K562 (cell line): ENCODE measurements at regions not wholly inside any gene's neighbourhood (a gene's known extent, or its start where the extent isn't known, plus 50 kb on each side); places are given as distances from the start of the nearest gene placed in this dataset.
A peak's percentile ranks its signal among the peaks of the same experiment; 100 is the strongest.
"Not testable (repeated sequence)": the region's sequence is repeated elsewhere in the genome, so short reads cannot be mapped to it uniquely, and the experiment has no call there.

ENCODE experiments used
- ATAC-seq: fragments of 200-7000 bp; cut with Tn5 transposase; 3 replicates; pipeline ENCODE4 v1.9.1; 2020; ENCODE audit warnings: moderate library complexity
- BruUV-seq: library from RNA; stranded (reverse); fragments of 400-500 nt; replicated peaks from 2 replicates; lab custom pipeline; 2021; lab: Mats Ljungman, UMichigan
- CTCF ChIA-PET: fragments of 300-600 bp; formaldehyde crosslinking; extraction: SDS; loops from one replicate; lab custom pipeline; 2021; ENCODE audit warnings: low intra/inter-chr PET ratio; lab: Yijun Ruan, JAX
- POLR2A ChIA-PET: fragments of 300-600, 350-650 bp; sonication (Branson Sonifier 250); formaldehyde crosslinking; extraction: SDS; loops from one replicate; lab custom pipeline; 2021; ENCODE audit warnings: antibody characterized with exemption, inconsistent platforms; lab: Yijun Ruan, JAX
- DNase-seq, 4 experiments: peaks; one replicate each; pipeline versions ENCODE4 v3.0.0 to v3.0.0-alpha.2; 2011 to 2018; ENCODE audit warnings: low spot score in 3 of 4, mixed read lengths in 3 of 4; ENCODE audit errors: extremely low read depth in 1 of 4
- FAIRE-seq: peaks from 2 replicates; lab custom pipeline; 2011; peaks lifted over from hg19 to GRCh38; lab: Jason Lieb, UNC
- H2AFZ ChIP-seq: 2 replicates; pipeline ENCODE4 v1.6.0; 2011; ENCODE audit warnings: low read depth, low read length, control low read depth, inconsistent platforms
- H3K27ac ChIP-seq: fragments of 200-600 bp; 3 replicates; pipeline ENCODE4 v1.8.0; 2011; ENCODE audit warnings: low read depth, mild to moderate bottlenecking, control low read depth, inconsistent platforms, low read length, moderate library complexity, mixed read lengths; ENCODE audit errors: extremely low read depth
- H3K27me3 ChIP-seq, 2 experiments: fragments of 300-600 bp in 1 of 2; 2 replicates in 1 of 2; 3 replicates in 1 of 2; pipeline versions ENCODE4 v1.6.0 to v1.8.0; 2011; ENCODE audit warnings: inconsistent platforms in 2 of 2, low read length in 2 of 2, mild to moderate bottlenecking in 1 of 2, mixed read lengths in 1 of 2, moderate library complexity in 1 of 2; ENCODE audit not compliant: control insufficient read depth in 2 of 2, insufficient read depth in 2 of 2
- H3K36me3 ChIP-seq: fragments of 300-600 bp; 3 replicates; pipeline ENCODE4 v1.8.0; 2011; ENCODE audit warnings: mild to moderate bottlenecking, low read length, inconsistent platforms; ENCODE audit not compliant: control insufficient read depth, insufficient read depth
- H3K4me1 ChIP-seq, 2 experiments: fragments of 200-600 bp in 1 of 2; replicated peaks in 1 of 2; 2 replicates in 1 of 2; 3 replicates in 1 of 2; pipeline versions ENCODE4 v1.5.1 to v1.8.0; 2011; ENCODE audit warnings: inconsistent platforms in 2 of 2, low read length in 2 of 2, mild to moderate bottlenecking in 1 of 2, mixed read lengths in 1 of 2, moderate library complexity in 1 of 2; ENCODE audit not compliant: control insufficient read depth in 2 of 2, insufficient read depth in 2 of 2
- H3K4me2 ChIP-seq: 2 replicates; pipeline ENCODE4 v1.6.1; 2011; ENCODE audit warnings: low read length, control low read depth, inconsistent platforms, mixed read lengths; ENCODE audit not compliant: insufficient read depth
- H3K4me3 ChIP-seq: fragments of 200-600 bp; sonication (generic), shearing (Covaris generic); 2 replicates; pipeline ENCODE4 v1.5.1; 2016; ENCODE audit warnings: control low read depth, inconsistent platforms
- H3K79me2 ChIP-seq: fragments of 200-600 bp; 3 replicates; pipeline ENCODE4 v1.8.0; 2011; ENCODE audit warnings: low read length, inconsistent platforms; ENCODE audit not compliant: control insufficient read depth, insufficient read depth
- H3K9ac ChIP-seq, 2 experiments: 2 replicates each; pipeline versions ENCODE4 v1.6.0 to v1.6.1; 2011; ENCODE audit warnings: low read depth in 2 of 2, low read length in 2 of 2, control low read depth in 1 of 2, inconsistent platforms in 1 of 2, mild to moderate bottlenecking in 1 of 2, mixed read lengths in 1 of 2; ENCODE audit not compliant: insufficient read depth in 1 of 2
- H3K9me1 ChIP-seq: one replicate; pipeline ENCODE4 v1.6.0; 2011; ENCODE audit warnings: inconsistent platforms, mild to moderate bottlenecking, low read length, moderate library complexity; ENCODE audit not compliant: control insufficient read depth, insufficient read depth
- H3K9me3 ChIP-seq: replicated peaks from 2 replicates; pipeline ENCODE4 v1.5.1; 2011; ENCODE audit warnings: low read depth, low read length, inconsistent platforms; ENCODE audit not compliant: control insufficient read depth, insufficient read depth
- H4K20me1 ChIP-seq: replicated peaks from 2 replicates; pipeline ENCODE4 v1.6.1; 2011; ENCODE audit warnings: low read length, inconsistent platforms, mixed read lengths; ENCODE audit not compliant: control insufficient read depth, insufficient read depth
- EP300 ChIP-seq: IDR thresholded peaks from 2 replicates; pipeline ENCODE4 v1.6.1; 2012; ENCODE audit warnings: low read length, improper control_type of control experiment
- FOXM1 ChIP-seq, 2 experiments: fragments of 450-650 bp in 1 of 2; sonication (generic) in 1 of 2; formaldehyde crosslinking in 1 of 2; IDR thresholded peaks; 2 replicates each; pipeline versions ENCODE4 v1.6.1 to v1.9.0; 2017 to 2022; ENCODE audit warnings: low read depth in 2 of 2, mild to moderate bottlenecking in 2 of 2, missing genetic modification reagents in 1 of 2, moderate library complexity in 1 of 2
- FUS ChIP-seq: fragments of 200-400 bp; formaldehyde crosslinking; optimal IDR thresholded peaks from 2 replicates; pipeline ENCODE3; 2017; ENCODE audit warnings: low read depth, low read length
- KDM1A ChIP-seq, 2 experiments: fragments of 450-650 bp; IDR thresholded peaks; 2 replicates each; pipeline ENCODE4 v1.6.1; 2016; ENCODE audit warnings: mild to moderate bottlenecking in 2 of 2
- MTA2 ChIP-seq: fragments of 450-650 bp; IDR thresholded peaks from 2 replicates; pipeline ENCODE4 v1.6.1; 2016; ENCODE audit warnings: low read depth
- PTTG1 ChIP-seq: fragments of 450-650 bp; IDR thresholded peaks from 2 replicates; pipeline ENCODE4 v1.6.1; 2016; ENCODE audit warnings: low read depth, mild to moderate bottlenecking, missing genetic modification characterization, missing compliant biosample characterization
- RBBP5 ChIP-seq: fragments of 200-600 bp; sonication (generic); IDR thresholded peaks from 2 replicates; pipeline ENCODE4 v1.6.1; 2012; ENCODE audit warnings: borderline replicate concordance, mild to moderate bottlenecking, low read length, control low read depth, inconsistent platforms; ENCODE audit not compliant: insufficient read depth, poor library complexity, severe bottlenecking
- SMARCE1 ChIP-seq: fragments of 450-650 bp; IDR thresholded peaks from 2 replicates; pipeline ENCODE4 v1.7.1; 2016; ENCODE audit warnings: mild to moderate bottlenecking
- SPI1 ChIP-seq: IDR thresholded peaks from 2 replicates; pipeline ENCODE4 v1.6.1; 2011; ENCODE audit warnings: low read depth, low read length, control low read depth, borderline replicate concordance
- TCF3 ChIP-seq: sonication (generic); formaldehyde crosslinking; IDR thresholded peaks from 2 replicates; pipeline ENCODE4 v1.4.0; 2020; ENCODE audit warnings: mild to moderate bottlenecking, missing genetic modification reagents
- WGBS: fragments of 100-300 bp; shearing (Covaris generic); methylation state at CpG from one replicate; pipeline ENCODE4 v1.1.6; 2016; ENCODE audit warnings: low coverage, mixed read lengths; ENCODE audit not compliant: insufficient coverage; ENCODE audit errors: missing lambda C conversion rate; 5-methylcytosine and 5-hydroxymethylcytosine counted together
- in situ Hi-C: fragments of 300-500 bp; cut with MboI; formaldehyde crosslinking; loops from 4 replicates; pipeline ENCODE4 v1.15.0; 2018; ENCODE audit warnings: inconsistent platforms, mixed read lengths
- intact Hi-C: fragments of 100-400 bp; cut with micrococcal nuclease; formaldehyde crosslinking; loops from 2 replicates; pipeline ENCODE4 v1.14.2; 2022
- TF ChIP-seq, protein P1 (sequence below): fragments of 450-650 bp; IDR thresholded peaks from 2 replicates; pipeline ENCODE4 v1.6.1; 2016
- TF ChIP-seq, protein P2 (sequence below): sonication (generic); IDR thresholded peaks from 2 replicates; pipeline ENCODE4 v1.6.1; 2016

DNA sequence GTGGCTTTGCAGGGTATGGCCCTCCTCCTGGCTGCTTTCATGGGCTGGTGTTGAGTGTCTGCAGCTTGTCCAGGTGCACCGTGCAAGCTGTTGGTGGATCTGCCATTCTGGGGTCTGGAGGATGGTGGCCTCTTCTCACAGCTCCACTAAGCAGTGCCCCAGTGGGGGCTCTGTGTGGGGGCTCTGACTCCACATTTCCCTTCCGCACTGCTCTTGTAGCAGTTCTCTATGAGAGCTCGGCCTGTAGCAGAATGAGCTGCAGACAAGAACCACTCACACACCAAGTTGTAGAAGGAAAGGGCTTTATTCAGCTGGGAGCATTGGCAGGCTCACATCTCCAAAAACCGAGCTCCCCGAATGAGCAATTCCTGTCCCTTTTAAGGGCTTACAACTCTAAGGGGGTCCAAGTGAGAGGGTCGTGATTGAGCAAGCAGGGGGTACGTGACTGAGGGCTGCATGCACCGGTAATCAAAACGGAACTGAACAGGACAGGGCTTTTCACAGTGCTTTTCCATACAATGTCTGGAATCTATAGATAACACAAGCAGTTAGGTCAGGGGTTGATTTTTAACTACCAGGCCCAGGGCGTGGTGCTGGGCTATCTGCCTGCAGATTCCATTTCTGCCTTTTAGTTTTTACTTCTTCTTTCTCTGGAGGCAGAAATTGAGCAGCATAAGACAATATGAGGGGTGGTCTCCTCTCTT lies 169.4 kb downstream of the MAIP1 start (continued):
- TF ChIP-seq KDM1A (IDR thresholded peaks at IDR 0.05) (peak; percentile 49 to 75; a peak in 3 of 4 replicates), EP300 (peak; percentile 80), TCF3 (peak; percentile 87), MTA2 (peak; percentile 47), FOXM1 (IDR thresholded peaks at IDR 0.05; ENCODE audit: low read depth) (peak; percentile 19; the same call in 1 of the 2 replicates)
- TF ChIP-seq FOXM1 (CRISPR knock-in tag; IDR thresholded peaks at IDR 0.05; ENCODE audit: low read depth): not testable (repeated sequence)
- TF ChIP-seq, all 486 proteins: peak for 28; not testable (repeated sequence) for 458

DNA sequence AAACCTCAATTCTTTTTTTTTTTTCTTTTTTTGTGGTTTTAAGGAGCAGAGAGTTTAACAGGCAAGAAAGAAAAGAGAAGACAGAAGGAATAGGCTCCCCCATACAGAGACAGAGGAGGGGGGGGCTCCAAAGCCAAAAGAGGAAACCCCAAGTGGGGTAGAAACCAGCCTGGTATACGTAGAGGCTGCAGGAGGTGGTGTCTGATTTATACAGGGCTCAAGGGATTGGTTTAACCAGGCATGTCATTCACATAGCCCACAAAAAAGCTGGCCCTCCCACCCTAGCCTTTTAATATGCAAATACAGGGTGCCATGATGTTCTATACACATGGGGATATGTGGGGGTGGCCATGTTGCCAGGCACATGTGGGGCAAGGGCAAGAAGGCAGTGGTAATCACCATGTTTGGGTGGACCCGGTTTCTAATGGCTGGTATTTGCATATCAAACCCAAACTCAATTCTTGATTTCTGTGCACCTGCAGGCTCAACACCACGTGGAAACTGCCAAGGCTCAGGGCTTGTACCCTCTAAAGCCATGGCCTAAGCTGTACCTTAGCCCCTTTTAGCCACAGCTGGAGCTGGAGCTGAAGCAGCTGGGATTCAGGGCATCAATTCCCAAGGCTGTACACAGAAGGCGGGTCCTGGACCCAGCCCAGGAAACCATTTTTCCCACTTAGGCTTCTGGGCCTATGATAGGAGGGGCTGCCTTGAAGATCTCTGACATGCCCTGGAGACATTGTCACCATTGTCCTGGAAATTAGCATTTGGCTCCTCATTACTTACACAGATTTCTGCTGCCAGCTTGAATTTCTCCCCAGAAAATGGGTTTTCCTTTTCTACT lies 170.3 kb downstream of the MAIP1 start:
- DNase-seq: no peak
- Histone ChIP-seq H3K4me2 (no peak overlapping the region; the same call in 1 of the 2 replicates), H3K9me3 (peaks cover 3% of the 10 kb centered on the region), H3K36me3 (no peaks in the 10 kb centered on the region), H3K9me1 (no peaks in the 10 kb centered on the region), H3K4me3 (no peak overlapping the region), H3K79me2 (no peaks in the 10 kb centered on the region), H4K20me1 (no peaks in the 10 kb centered on the region), H3K27me3 (no peaks in the 10 kb centered on the region), H3K4me1 (peaks cover 4 to 9% of the 10 kb centered on the region in 2 experiments; a peak in 3 of 5 replicates), H2AFZ (peak overlapping the region; percentile 4; the same call in 1 of the 2 replicates), H3K27ac (peak overlapping the region; percentile 68; the same call in 2 of the 3 replicates), H3K9ac (no peak overlapping the region)
- TF ChIP-seq FUS: no peak
- TF ChIP-seq PTTG1 (tag): no peak
- TF ChIP-seq, protein P1, sequence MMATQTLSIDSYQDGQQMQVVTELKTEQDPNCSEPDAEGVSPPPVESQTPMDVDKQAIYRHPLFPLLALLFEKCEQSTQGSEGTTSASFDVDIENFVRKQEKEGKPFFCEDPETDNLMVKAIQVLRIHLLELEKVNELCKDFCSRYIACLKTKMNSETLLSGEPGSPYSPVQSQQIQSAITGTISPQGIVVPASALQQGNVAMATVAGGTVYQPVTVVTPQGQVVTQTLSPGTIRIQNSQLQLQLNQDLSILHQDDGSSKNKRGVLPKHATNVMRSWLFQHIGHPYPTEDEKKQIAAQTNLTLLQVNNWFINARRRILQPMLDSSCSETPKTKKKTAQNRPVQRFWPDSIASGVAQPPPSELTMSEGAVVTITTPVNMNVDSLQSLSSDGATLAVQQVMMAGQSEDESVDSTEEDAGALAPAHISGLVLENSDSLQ: peak; percentile 52; the same call in 1 of the 2 replicates
- TF ChIP-seq SMARCE1: 0 out of 2 replicates have a peak, but pooled peaks have one; percentile 0
- TF ChIP-seq, protein P2, sequence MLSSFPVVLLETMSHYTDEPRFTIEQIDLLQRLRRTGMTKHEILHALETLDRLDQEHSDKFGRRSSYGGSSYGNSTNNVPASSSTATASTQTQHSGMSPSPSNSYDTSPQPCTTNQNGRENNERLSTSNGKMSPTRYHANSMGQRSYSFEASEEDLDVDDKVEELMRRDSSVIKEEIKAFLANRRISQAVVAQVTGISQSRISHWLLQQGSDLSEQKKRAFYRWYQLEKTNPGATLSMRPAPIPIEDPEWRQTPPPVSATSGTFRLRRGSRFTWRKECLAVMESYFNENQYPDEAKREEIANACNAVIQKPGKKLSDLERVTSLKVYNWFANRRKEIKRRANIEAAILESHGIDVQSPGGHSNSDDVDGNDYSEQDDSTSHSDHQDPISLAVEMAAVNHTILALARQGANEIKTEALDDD: 0 out of 2 replicates have a peak, but pooled peaks have one; percentile 3
- peak; percentile 19 for TF ChIP-seq RBBP5
- peak; percentile 11; the same call in 1 of the 2 replicates for TF ChIP-seq SPI1
- FAIRE-seq: no peak
- CTCF ChIA-PET: no interaction called here
- BruUV-seq: no TSS peak
- WGBS: 37% methylated on average over 4 of the region's 4 CpGs
- POLR2A ChIA-PET: interaction anchor here (0.7 kb wide), 1 partner anchor 152 kb away, joined by 3 read pairs; no protein-coding TSS in a partner anchor
- in situ Hi-C loops (no loop called here), intact Hi-C loops (no loop called here)
- ATAC-seq: peak; percentile 23; the same call in 2 of the 3 replicates
